Liver (tissue), 8 donors: ENCODE measurements at regions not wholly inside any gene's neighbourhood (a gene's known extent, or its start where the extent isn't known, plus 50 kb on each side); places are given as distances from the start of the nearest gene placed in this dataset.

Experiments used
- DNase-seq: peaks from one replicate; pipeline ENCODE4 v3.0.0-alpha.2; 2017; ENCODE audit warnings: low spot score
- H3K27ac ChIP-seq, 2 donors: one replicate each; pipeline ENCODE4 v1.7.0; 2013; ENCODE audit warnings: inconsistent platforms in 2 of 2, low read length in 2 of 2, control low read depth in 1 of 2, low read depth in 1 of 2, mild to moderate bottlenecking in 1 of 2
- H3K27me3 ChIP-seq, 4 donors: one replicate each; pipeline versions ENCODE4 v1.6.1 to v1.7.0; 2013; ENCODE audit warnings: low read length in 3 of 4, inconsistent platforms in 1 of 4, mild to moderate bottlenecking in 1 of 4, moderate library complexity in 1 of 4; ENCODE audit not compliant: control insufficient read depth in 4 of 4, insufficient read depth in 4 of 4
- H3K36me3 ChIP-seq, 4 donors: one replicate each; pipeline versions ENCODE4 v1.6.1 to v1.7.0; 2013; ENCODE audit warnings: low read length in 3 of 4, mild to moderate bottlenecking in 3 of 4, low read depth in 1 of 4, moderate library complexity in 1 of 4; ENCODE audit not compliant: control insufficient read depth in 4 of 4, insufficient read depth in 3 of 4
- H3K4me1 ChIP-seq, 4 donors: one replicate each; pipeline versions ENCODE4 v1.6.1 to v1.7.0; 2013; ENCODE audit warnings: low read length in 3 of 4, mild to moderate bottlenecking in 3 of 4, moderate library complexity in 1 of 4; ENCODE audit not compliant: control insufficient read depth in 4 of 4, insufficient read depth in 4 of 4
- H3K4me3 ChIP-seq, 3 donors: one replicate each; pipeline versions ENCODE4 v1.6.1 to v1.7.0; 2013; ENCODE audit warnings: low read length in 3 of 3, control low read depth in 1 of 3, low read depth in 1 of 3, mild to moderate bottlenecking in 1 of 3
- H3K9ac ChIP-seq, 2 donors: one replicate each; pipeline ENCODE4 v1.7.0; 2013; ENCODE audit warnings: low read length in 2 of 2, mild to moderate bottlenecking in 2 of 2, moderate library complexity in 2 of 2, control low read depth in 1 of 2, low read depth in 1 of 2
- H3K9me3 ChIP-seq, 4 donors: one replicate each; pipeline versions ENCODE4 v1.6.1 to v1.7.0; 2013; ENCODE audit warnings: low read length in 3 of 4; ENCODE audit not compliant: control insufficient read depth in 4 of 4
- ATF3 ChIP-seq: IDR thresholded peaks from 2 replicates; pipeline ENCODE4 v1.6.1; 2016; ENCODE audit warnings: antibody characterized with exemption
- CTCF ChIP-seq: fragments of 150-350 bp; IDR thresholded peaks from 2 replicates; pipeline ENCODE4 v1.5.1; 2017; ENCODE audit warnings: improper control_type of control experiment, low read depth, low read length; ENCODE audit not compliant: missing input control
- EGR1 ChIP-seq, 2 donors: IDR thresholded peaks; 2 replicates each; pipeline ENCODE4 v1.6.1; 2016 to 2018; ENCODE audit warnings: antibody characterized with exemption in 2 of 2, low read depth in 2 of 2
- FOXA1 ChIP-seq: IDR thresholded peaks from 2 replicates; pipeline ENCODE4 v1.6.1; 2016; ENCODE audit warnings: antibody characterized with exemption
- FOXA2 ChIP-seq: IDR thresholded peaks from 2 replicates; pipeline ENCODE4 v1.6.1; 2016; ENCODE audit warnings: antibody characterized with exemption
- GABPA ChIP-seq, 2 donors: IDR thresholded peaks in 1 of 2; conservative IDR thresholded peaks in 1 of 2; 2 replicates each; pipeline ENCODE4 v1.6.1; 2016; ENCODE audit warnings: antibody characterized with exemption in 2 of 2, mild to moderate bottlenecking in 1 of 2, moderate library complexity in 1 of 2
- HNF4A ChIP-seq, 2 donors: conservative IDR thresholded peaks; 2 replicates each; pipeline ENCODE4 v1.6.1; 2016; ENCODE audit warnings: antibody characterized with exemption in 2 of 2, mild to moderate bottlenecking in 2 of 2
- HNF4G ChIP-seq: IDR thresholded peaks from 2 replicates; pipeline ENCODE4 v1.6.1; 2016; ENCODE audit warnings: antibody characterized with exemption
- JUND ChIP-seq, 2 donors: IDR thresholded peaks; 2 replicates each; pipeline ENCODE4 v1.6.1; 2016; ENCODE audit warnings: antibody characterized with exemption in 2 of 2
- MAX ChIP-seq: IDR thresholded peaks from 2 replicates; pipeline ENCODE4 v1.6.1; 2016; ENCODE audit warnings: antibody characterized with exemption
- NR2F2 ChIP-seq: IDR thresholded peaks from 2 replicates; pipeline ENCODE4 v1.6.1; 2016; ENCODE audit warnings: antibody characterized with exemption
- RAD21 ChIP-seq, 2 donors: IDR thresholded peaks; 2 replicates each; pipeline ENCODE4 v1.6.1; 2016; ENCODE audit warnings: antibody characterized with exemption in 2 of 2, mild to moderate bottlenecking in 2 of 2
- REST ChIP-seq: IDR thresholded peaks from 2 replicates; pipeline ENCODE4 v1.6.1; 2016; ENCODE audit warnings: antibody characterized with exemption, mild to moderate bottlenecking
- RXRA ChIP-seq, 2 donors: IDR thresholded peaks; 2 replicates each; pipeline ENCODE4 v1.6.1; 2017 to 2018; ENCODE audit warnings: antibody characterized with exemption in 2 of 2, mild to moderate bottlenecking in 1 of 2
- SP1 ChIP-seq: IDR thresholded peaks from 2 replicates; pipeline ENCODE4 v1.6.1; 2018; ENCODE audit warnings: antibody characterized with exemption, mild to moderate bottlenecking
- TAF1 ChIP-seq: conservative IDR thresholded peaks from 2 replicates; pipeline ENCODE4 v1.6.1; 2016; ENCODE audit warnings: antibody characterized with exemption, mild to moderate bottlenecking
- YY1 ChIP-seq: IDR thresholded peaks from 2 replicates; pipeline ENCODE4 v1.6.1; 2016; ENCODE audit warnings: antibody characterized with exemption, mild to moderate bottlenecking
- ZBTB33 ChIP-seq: IDR thresholded peaks from 2 replicates; pipeline ENCODE4 v1.6.1; 2016; ENCODE audit warnings: antibody characterized with exemption
- WGBS: extraction: QIAGEN DNeasy Blood & Tissue Kit; methylation state at CpG from one replicate; pipeline ENCODE4 v1.1.7; 2013; 5-methylcytosine and 5-hydroxymethylcytosine counted together
- donor health status: healthy.
- donor health status: healthy.
- donor health status: healthy.
- donor health status: healthy.
- donor health status: healthy.

- Histone ChIP-seq H3K4me3 (no peak overlapping the region), H3K9ac (no peak overlapping the region), H3K27me3 (peaks cover 0 to 2% (median 0%) of the 10 kb centered on the region in 4 donors), H3K9me3 (no peaks in the 10 kb centered on the region), H3K4me1 (no peaks in the 10 kb centered on the region), H3K27ac (no peak overlapping the region), H3K36me3 (no peaks in the 10 kb centered on the region)
- 92% methylated on average over 5 of the region's 5 CpGs for WGBS
- DNase-seq, result no peak
- TF ChIP-seq RAD21 (IDR thresholded peaks at IDR 0.05), result no peak
- TF ChIP-seq FOXA2, result no peak
- TF ChIP-seq MAX, result no peak
- TF ChIP-seq HNF4G, result no peak
- no peak for TF ChIP-seq HNF4A (conservative IDR thresholded peaks at IDR 0.05)
- no peak for TF ChIP-seq ZBTB33
- TF ChIP-seq JUND (IDR thresholded peaks at IDR 0.05), result no peak
- TF ChIP-seq GABPA (IDR thresholded peaks at IDR 0.05 in 1 of 2, conservative IDR thresholded peaks at IDR 0.05 in 1 of 2), result no peak
- no peak for TF ChIP-seq EGR1 (IDR thresholded peaks at IDR 0.05; ENCODE audit: low read depth in 2 of 2)
- no peak for TF ChIP-seq RXRA (IDR thresholded peaks at IDR 0.05)
- TF ChIP-seq NR2F2, result no peak
Measured at GRCh38 chr2:65799141-65799854, 366.9 kb upstream of the SPRED2 start.

- no peaks in the 10 kb centered on the region for H3K9me3 ChIP-seq
- H3K4me3 ChIP-seq, result no peak overlapping the region
- 84% methylated on average over 11 of the region's 11 CpGs for WGBS
- no peak overlapping the region for H3K9ac ChIP-seq
- TF ChIP-seq MAX (no peak), JUND (IDR thresholded peaks at IDR 0.05) (no peak), RAD21 (IDR thresholded peaks at IDR 0.05) (no peak), ATF3 (no peak), NR2F2 (no peak), YY1 (no peak), RXRA (IDR thresholded peaks at IDR 0.05) (no peak), HNF4A (conservative IDR thresholded peaks at IDR 0.05) (no peak), ZBTB33 (no peak), FOXA2 (no peak), EGR1 (IDR thresholded peaks at IDR 0.05; ENCODE audit: low read depth in 2 of 2) (no peak), GABPA (IDR thresholded peaks at IDR 0.05 in 1 of 2, conservative IDR thresholded peaks at IDR 0.05 in 1 of 2) (no peak), FOXA1 (no peak), CTCF (no peak), TAF1 (no peak), HNF4G (no peak), REST (no peak), SP1 (no peak)
- no peak overlapping the region for H3K27ac ChIP-seq
- no peaks in the 10 kb centered on the region for H3K4me1 ChIP-seq
- no peak for DNase-seq
- no peaks in the 10 kb centered on the region for H3K36me3 ChIP-seq
- H3K27me3 ChIP-seq, result peaks cover 0 to 2% (median 0%) of the 10 kb centered on the region in 4 donors
Measured at GRCh38 chr2:65798641-65799040, 366.2 kb upstream of the SPRED2 start.
